Erythroblast (primary cell): ENCODE measurements at regions not wholly inside any gene's neighbourhood (a gene's known extent, or its start where the extent isn't known, plus 50 kb on each side); places are given as distances from the start of the nearest gene placed in this dataset.
"Not testable (repeated sequence)": the region's sequence is repeated elsewhere in the genome, so short reads cannot be mapped to it uniquely, and the experiment has no call there.

Experiments used
- DNase-seq, 2 experiments: peaks; one replicate each; lab custom pipeline; 2025; lab: John Stamatoyannopoulos, UW
- GATA1 ChIP-seq: IDR thresholded peaks from 2 replicates; pipeline ENCODE4 v1.6.1; 2011; ENCODE audit warnings: low read depth, mild to moderate bottlenecking, control low read depth, low read length, moderate library complexity
- POLR2A ChIP-seq: IDR thresholded peaks from 2 replicates; pipeline ENCODE4 v1.6.1; 2011; ENCODE audit warnings: mild to moderate bottlenecking, low read length

- TF ChIP-seq POLR2A (no peak), GATA1 (no peak)
- no peak for DNase-seq
These were observed 564.7 kb downstream of the KCNA4 start for GRCh38 chr11:29452146-29452545.

GRCh38 chr11:29449281-29450074 is 567.4 kb downstream of the KCNA4 start:
- TF ChIP-seq POLR2A (no peak), GATA1 (no peak)
- DNase-seq, result no peak

- no peak for TF ChIP-seq POLR2A
- no peak for TF ChIP-seq GATA1
- DNase-seq, result no peak
These were observed 568.5 kb downstream of the KCNA4 start for GRCh38 chr11:29448246-29448877.

GRCh38 chr11:29447821-29448220 is 569.0 kb downstream of the KCNA4 start:
- no peak for DNase-seq
- TF ChIP-seq POLR2A (no peak), GATA1 (no peak)

GRCh38 chr11:29446132-29446531 is 570.7 kb downstream of the KCNA4 start:
- no peak for DNase-seq
- no peak for TF ChIP-seq POLR2A
- TF ChIP-seq GATA1, result no peak

GRCh38 chr11:29445191-29445590 is 571.6 kb downstream of the KCNA4 start:
- not testable (repeated sequence) for DNase-seq

GRCh38 chr11:29438815-29439214 is 578.0 kb downstream of the KCNA4 start:
- TF ChIP-seq POLR2A (no peak), GATA1 (no peak)
- DNase-seq, result no peak

- TF ChIP-seq POLR2A (no peak), GATA1 (no peak)
- no peak for DNase-seq
These were observed 581.4 kb downstream of the KCNA4 start for GRCh38 chr11:29435421-29435820.

- TF ChIP-seq POLR2A (no peak), GATA1 (no peak)
- peak; percentile 0 to 11 for DNase-seq
These were observed 584.0 kb downstream of the KCNA4 start for GRCh38 chr11:29432719-29433325.

GRCh38 chr11:29405305-29405704 is 611.5 kb downstream of the KCNA4 start:
- no peak for TF ChIP-seq POLR2A
- no peak for TF ChIP-seq GATA1
- no peak for DNase-seq

- DNase-seq, result no peak
- no peak for TF ChIP-seq GATA1
- TF ChIP-seq POLR2A, result no peak
These were observed 621.2 kb downstream of the KCNA4 start for GRCh38 chr11:29395555-29396072.

- no peak for TF ChIP-seq POLR2A
- no peak for TF ChIP-seq GATA1
These were observed 627.0 kb downstream of the KCNA4 start for GRCh38 chr11:29389793-29390192.

GRCh38 chr11:29373725-29374124 is 643.1 kb downstream of the KCNA4 start:
- TF ChIP-seq POLR2A, result no peak
- TF ChIP-seq GATA1, result no peak
- no peak for DNase-seq

More at GRCh38 chr11:29389793-29390192, 627.0 kb downstream of the KCNA4 start:
- no peak for DNase-seq

- no peak for DNase-seq
- TF ChIP-seq GATA1 (no peak), POLR2A (no peak)
These were observed 648.7 kb downstream of the KCNA4 start for GRCh38 chr11:29368126-29368525.
